GOT3 (cell line): ENCODE measurements at regions not wholly inside any gene's neighbourhood (a gene's known extent, or its start where the extent isn't known, plus 50 kb on each side); places are given as distances from the start of the nearest gene placed in this dataset.
"Not testable (repeated sequence)": the region's sequence is repeated elsewhere in the genome, so short reads cannot be mapped to it uniquely, and the experiment has no call there.

Source experiments
- DNase-seq: peaks from one replicate; lab custom pipeline; 2025; ENCODE audit warnings: mixed read lengths; lab: John Stamatoyannopoulos, UW

DNA sequence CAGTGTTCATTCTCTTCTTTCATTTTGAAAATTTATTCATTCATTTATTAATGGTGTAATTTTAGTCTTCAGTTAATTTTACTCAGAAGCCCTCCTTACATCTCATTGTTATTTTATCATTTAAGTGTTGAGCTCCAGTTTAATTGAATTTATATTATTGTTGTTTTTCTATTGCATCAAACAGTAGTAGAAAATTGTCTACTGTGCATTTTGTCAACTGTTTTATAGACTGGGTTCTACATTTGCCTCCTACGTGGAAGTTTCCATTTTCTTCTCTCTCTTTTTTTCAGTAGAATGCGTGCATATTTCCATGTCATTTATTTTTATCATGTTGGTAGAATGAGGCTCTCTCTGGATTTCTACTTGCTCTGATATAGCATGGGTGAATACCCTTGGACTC lies 487.4 kb downstream of the NR2F2 start:
- DNase-seq = no peak

DNA sequence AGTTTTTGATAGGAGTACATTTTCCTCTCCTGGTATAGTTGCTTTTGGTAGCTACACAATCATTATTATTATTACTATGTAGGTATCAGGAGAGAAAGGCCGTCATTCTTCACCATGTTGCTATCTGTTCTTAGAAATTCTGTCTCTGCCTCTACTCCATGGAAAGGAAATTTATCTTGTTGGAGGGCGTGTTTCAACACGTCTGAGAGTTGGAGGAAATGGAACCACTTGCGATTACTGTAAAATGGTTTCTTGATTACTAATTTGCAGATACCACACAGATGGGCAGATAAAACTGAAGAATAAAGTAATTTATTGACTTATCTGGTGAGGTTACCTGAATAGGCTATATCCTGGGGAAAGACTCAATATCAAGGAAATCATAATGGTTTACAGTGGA lies 488.4 kb downstream of the NR2F2 start:
- no peak for DNase-seq

DNA sequence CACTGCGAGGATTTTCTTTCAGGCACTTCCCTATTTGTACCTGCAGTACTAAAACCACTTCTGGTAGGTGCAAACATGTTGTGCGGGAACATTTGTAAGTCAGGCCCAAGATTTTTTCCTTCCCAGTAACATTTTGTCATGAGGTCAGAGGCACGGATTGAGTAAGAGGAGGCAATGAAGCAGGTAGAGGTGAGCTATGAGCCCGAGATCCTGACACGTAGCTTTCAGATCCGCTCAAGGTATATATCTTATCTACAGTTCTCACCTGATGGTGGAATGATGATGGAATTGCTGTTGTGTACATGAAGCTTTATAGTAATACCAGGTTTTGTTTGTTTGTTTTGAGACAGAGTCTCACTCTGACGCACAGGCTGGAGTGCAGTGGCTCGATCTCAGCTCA lies 497.5 kb downstream of the NR2F2 start:
- DNase-seq = no peak

DNA sequence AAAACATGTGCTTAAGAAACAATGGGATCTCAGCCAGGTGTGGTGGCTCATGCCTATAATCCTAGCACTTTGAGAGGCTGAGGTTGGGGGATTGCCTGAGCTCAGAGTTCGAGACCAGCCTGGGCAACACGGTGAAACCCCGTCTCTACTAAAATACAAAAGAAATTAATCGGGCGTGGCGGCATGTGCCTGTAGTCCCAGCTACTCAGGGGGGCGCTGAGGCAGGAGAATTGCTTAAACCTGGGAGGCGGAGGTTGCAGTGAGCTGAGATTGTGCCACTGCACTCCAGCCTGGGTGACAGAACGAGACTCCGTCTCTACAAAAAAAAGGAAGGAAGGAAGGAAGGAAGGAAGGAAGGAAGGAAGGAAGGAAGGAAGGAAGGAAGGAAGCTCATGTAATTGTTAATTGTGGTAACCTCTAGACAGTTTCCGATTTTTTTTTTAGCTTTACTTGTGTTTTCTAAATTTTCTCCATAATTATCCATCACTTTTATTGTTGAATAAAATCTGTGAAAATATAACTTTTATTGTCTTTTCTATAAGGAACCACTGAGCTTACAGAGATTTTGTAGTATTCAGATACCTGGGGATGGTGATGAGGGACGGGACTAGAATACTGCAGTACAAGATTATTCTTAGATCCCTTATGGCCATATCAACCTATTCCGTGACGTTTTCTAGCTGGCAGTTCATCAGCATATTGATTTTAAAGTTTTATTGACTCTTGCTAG lies 506.9 kb downstream of the NR2F2 start:
- no peak for DNase-seq

DNA sequence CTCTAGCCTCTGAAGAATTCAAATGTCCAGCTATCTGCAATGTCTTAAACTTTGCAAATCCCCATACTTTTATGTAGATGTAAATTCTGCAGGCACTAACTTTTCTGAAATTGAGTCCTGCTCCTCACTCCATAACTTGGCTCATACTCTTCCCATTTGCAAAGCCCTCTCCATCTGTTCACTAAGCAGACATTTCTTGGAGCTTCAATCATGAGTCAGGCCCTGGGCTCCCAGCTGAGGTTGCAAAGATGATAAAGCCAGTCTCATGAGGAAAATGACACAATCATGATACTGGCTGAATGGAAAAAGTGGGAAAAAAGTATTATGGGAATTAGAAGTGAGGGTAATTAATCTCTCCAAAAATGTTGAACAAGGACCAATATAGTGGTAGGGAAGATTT lies 507.6 kb downstream of the NR2F2 start:
- no peak for DNase-seq

DNA sequence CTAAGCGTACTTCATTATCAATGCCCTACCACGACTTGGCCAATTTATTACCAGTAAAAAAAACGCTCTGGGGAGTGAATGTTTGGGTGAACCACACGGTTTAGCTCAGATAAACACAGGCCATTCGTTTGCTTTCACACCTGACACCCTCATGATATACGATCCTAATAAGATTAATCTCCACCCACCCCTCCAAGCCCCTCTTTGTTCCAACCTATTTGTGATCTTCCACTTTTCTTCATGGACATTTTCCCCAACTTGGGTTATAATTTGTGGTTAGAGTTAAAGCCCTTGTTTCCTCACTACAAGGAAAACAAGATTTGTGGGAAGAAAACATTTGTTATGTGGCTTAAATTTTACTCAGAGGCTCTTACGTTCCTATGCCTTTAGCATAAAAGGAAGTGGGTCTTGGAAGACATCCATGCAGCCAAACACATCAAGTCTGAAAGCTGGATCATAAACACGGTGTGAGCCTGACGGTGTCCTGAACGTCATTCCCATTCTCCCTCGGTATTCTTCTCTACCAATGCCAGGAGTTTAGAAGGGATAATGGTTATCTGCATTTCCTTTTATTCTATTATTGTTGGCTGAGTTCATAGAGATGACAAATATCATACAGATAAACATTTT lies 518.9 kb downstream of the NR2F2 start:
- DNase-seq = no peak

DNA sequence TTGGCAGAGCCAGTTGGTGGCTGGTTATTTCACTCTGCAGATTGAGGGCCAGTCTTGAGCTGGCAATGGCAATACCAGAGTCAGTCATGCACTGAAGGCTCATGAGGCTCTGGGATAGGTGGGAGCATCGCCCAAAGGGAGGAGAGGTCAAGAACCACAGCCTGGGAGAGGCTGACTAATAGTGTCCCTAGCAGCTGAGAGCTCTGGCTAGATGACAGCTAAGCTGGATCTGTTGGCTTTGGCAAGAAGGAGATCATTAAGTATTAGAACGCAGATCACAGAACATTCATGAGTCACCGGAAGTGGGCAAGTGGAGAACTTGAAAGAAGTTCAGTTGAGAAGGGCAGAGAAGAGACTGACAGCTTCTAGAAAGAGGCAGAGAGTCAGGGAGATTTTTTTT lies 521.1 kb downstream of the NR2F2 start:
- DNase-seq = no peak

DNA sequence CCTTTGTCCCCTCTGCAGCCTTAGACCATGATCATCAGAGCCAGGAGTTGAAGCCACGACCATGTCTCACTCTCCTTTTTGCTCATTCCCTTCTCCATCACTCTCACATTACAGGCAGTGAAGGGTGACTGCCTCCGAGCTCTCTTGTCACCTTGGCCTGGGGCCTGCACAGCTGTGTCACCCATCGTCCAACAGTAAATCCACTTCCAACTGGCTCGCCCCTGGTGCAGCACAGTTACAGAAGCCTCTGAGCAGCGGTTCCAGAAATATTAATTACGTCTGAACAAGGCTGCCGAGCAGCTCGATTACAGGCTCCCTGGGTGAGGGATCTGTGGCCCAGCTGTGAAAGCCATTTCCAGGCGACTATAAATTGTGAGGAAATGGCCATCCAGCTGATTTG lies 528.2 kb downstream of the NR2F2 start:
- no peak for DNase-seq

DNA sequence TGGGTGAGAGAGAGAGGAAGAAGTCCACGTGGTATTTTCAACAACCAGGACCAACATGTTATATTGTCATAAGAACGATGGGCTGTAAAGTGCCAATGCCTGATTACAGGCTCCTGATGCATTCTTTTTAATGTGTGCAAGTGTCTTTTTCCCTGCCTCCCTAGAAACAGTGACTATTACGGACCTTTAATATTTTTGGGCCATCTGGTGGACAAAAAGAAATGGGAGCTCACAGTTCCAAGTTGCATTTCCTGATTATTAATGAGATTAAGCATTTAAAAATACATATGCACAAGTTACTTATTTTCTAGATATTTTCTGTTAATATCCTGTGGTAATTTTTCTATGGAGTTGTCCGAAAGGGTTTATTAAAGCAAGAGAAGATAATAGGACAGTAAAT lies 530.2 kb downstream of the NR2F2 start:
- DNase-seq = no peak

DNA sequence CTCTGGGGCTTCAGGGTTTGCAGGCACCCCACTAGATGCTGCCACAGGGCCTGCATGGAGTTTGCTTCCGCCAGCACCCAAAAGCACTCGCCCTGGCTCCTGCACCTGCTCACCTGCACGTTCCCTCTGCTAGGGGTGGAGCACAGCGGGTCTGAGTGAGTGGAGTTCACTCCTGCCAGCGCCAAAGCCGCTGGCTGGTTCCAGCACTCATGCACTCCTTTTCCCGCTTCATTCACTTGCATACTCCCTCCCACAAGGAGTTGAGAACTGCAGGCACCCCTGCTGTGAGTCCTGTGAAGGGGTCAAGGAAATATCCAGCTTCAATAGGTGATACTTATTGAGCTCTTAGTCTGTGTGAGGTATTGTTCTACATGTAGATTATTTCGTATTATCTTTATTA lies 537.5 kb downstream of the NR2F2 start:
- no peak for DNase-seq

DNA sequence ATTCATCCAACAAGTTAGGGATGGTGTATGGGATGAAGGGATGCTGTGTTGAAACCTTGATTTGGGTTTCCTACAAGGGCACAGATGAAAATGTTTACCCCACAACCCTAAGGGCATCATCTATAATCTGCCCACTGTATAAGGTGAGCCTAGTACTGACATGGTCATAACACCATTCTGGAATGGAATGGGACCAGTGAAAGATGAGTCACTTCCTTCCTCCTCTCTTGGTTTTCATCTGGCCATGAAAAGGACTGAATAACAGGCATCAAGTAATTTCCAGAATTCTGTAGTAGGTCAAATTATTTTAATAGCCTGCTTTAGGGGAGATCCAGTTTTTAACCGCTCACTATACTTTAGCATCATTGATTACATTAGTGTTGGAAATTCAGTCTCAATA lies 538.6 kb downstream of the NR2F2 start:
- no peak for DNase-seq

DNA sequence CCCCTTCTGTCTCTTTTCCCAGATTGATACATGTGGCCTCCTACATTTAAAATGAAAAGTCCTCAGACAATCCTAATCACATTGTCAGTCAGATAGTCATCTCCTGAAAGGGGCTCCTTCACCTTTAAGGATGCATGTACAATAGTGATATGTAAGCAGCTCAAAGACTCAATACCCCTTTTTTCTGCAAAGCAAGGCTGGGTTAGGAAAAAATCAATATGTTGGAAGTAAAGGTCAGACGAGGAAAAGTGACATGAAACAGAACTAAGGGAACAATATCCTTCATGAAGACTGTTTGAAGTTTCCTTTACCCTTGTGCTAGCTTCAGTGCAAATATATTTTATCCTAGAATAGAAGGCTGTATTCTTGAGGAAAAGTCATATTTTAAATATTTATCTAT lies 539.3 kb downstream of the NR2F2 start:
- DNase-seq = no peak

DNA sequence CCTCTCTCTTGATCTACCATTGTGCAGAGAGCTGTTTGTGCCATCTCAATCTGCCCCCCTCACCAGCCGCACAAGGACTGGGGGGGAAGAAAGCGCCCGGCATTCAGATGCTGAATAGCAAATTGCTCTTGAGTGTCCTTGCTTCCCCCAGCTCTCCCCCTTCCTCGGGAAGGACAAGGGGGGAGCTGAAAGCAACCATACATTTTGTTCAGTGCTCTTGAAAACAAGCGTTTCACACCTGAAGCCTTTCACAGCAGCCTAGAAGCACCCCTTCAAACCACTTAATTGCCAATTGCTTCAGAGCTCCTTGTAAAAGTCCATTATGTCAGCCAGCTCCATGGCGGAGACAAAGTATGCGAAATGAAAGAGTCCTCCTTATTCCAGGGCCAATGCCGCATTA lies 540.1 kb downstream of the NR2F2 start:
- DNase-seq = no peak

DNA sequence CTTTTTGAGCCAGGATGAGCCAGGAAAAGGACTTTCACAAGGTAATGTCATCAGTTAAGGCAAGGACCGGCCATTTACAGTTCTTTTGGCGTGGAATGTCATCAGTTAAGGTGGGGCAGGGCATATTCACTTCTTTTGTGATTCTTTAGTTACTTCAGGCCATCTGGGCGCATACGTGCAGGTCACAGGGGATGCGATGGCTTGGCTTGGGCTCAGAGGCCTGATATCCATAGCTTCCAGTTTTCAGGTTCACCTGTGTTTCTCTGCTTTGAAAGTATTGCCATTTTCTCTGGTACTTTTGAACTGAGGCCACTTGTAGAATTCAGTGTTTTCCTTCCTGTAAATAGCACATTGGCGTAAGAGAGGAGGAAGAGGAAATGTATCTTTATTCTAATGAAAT lies 546.9 kb downstream of the NR2F2 start:
- not testable (repeated sequence) for DNase-seq

DNA sequence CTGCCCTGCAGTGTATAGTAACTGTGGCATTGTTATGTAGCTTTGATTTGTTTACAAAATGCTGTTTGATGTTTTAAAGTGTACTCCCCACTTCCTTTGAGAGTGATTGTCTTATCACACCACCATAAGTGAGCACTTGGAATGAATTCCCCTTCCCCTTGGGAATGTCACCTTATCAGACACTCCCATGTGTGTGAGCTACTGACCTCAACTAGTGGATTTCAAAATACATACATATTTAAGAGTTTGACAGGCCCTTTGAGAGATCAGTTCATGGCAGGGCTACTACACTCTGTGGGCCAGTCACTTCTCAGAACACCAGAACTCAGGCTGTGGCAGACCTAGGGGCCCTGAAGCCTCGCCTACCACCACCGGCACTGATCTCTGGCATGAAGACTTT lies 547.6 kb downstream of the NR2F2 start:
- no peak for DNase-seq

DNA sequence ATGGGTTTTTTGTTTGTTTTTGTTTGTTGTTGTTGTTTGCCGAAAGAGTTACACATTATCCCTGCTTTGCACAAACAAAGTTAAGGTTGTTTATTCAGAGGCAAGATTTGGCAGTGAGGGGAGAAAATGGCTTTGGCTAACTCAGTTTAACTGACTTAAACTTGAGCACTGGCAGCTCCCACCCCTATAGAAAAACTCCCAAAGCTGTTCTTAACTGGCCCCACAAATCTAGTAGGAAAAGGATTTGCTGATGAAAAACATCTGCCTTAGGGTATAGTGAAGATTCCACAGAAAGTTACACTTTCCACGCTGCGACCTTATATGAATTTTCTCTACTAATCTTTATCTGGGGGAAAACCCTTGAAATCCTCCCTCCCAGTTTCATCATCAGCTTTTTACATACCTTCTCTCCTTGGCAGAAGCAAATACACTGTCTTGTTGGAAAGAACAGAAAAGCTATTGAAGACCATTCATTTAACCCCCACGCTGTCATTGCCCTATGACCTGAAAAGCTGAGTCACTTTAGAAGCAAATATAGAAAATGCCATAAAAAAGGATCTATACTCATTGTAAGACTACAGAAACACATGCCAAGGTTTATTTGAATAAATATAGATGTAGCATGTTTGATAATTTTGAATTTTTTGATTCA lies 551.7 kb downstream of the NR2F2 start:
- no peak for DNase-seq

DNA sequence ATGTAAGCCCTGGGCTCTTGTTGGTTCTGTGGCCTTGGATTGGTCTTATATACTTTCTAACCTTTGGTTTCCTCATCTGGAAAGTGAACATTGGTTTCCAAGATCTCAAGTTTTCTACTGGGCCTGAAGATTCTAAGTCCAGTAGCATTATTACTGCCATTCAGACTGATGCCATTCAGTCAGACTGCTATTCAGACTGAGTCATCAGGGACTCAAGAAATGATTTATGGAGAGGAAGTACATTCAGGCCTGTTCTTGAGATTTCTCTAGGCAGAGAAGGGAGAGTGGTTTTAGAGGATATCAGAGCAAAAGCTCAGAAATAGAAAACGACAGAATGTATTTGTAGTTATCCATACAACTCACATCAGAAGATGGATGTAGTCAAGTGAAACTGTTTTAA lies 557.2 kb downstream of the NR2F2 start:
- DNase-seq = no peak

DNA sequence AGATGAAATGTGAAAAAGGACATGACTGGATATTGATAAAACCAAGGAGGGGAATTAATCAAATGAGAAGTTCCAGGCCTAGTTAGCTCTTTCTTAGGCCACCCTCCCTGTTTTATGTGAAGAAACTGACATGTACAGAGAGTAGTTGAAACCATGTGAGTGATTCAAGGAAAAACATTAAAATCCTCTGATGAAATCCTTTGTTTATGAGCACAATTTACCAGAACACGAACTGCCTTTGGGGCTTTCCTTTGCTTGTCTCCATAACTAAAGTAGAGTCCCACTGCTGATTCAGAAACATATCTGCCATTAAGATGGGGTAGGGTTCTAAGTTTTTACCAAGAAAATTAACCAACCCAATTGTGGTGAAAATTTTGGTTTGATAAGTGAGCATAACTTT lies 558.3 kb downstream of the NR2F2 start:
- no peak for DNase-seq

DNA sequence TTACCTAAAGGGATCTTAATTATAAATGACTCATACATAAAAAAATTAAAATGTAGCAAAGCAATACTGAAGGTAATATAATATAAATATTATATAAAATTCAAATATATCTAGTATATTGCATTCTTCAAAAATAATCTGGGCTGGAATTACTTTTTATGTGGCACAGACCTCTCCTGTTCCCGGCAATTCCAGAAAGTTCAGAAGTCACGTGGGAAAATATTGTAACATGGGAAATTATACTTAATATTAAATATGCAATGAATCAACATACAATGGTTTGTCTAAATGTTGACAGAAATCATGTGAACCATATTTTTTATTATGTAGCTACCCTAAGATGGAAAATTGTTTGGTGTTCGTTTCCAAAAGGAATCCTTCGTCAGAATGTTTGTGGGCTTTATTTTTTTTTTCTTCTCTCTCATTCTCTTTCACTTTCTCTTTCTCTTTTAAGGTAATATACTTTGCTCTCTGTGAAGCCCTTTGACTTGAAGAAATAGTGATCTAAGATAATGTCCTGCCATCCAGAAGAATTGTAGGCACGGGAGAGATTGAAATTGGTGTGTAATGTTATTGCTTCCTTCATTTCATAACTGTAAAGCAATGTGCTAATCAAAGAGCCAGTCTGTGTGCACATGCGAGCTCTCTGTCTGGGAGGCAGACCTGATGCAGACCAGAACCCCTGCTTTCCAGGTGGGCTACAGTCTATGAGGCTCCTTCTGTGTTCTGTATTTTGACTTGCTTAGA lies 559.4 kb downstream of the NR2F2 start:
- DNase-seq = no peak

DNA sequence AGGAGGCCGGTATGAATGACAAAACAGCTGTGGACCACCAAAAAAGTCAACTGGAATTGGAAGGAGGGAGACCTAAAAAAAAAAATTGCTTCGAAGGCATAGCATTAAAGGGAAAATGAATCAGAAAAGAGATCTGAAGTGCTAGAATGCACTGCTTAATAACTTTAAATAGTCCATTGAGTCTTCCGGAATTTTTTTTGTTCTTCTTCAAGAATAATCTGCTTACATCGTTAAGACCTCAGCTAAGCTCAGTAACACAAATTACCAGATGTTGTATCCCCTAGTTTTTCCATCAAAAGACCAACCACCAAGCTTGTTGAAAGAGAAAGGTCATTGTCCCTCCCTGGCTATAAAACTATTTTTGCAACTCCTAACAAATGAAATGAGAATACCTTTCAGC lies 560.5 kb downstream of the NR2F2 start:
- no peak for DNase-seq

DNA sequence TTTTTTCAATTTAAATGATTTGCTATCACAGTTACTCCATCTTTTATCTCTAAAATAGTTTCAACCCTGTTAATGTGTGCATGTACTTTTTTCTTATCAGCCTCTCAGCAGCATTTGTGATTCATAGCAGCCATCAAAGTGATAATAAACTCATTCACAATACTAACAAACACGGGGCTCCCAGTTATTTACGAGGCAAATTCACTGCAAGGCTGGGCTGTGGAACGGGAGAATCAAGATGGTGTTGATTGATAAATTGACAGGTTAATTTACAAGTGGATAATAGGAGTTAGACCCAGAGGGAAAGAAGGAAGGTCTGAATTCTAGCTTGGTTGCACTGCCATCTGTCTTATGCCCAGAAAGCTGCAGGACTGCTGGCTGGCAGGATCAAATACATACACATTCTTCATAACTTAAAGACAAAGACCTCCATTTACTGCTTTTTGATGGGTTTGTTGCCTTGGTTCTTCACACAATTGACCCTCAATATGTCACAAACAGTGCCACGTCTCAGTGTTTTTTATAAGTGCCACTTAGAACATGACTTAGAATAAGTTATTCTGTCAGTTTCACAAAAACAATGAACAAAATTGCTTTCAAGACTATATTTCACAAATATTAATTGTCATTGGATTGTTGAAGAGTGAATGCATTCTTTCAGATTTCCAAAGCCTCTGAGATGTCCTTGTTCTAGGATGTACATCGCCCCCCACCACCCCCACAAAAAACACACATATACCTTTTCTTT lies 562.8 kb downstream of the NR2F2 start:
- no peak for DNase-seq

DNA sequence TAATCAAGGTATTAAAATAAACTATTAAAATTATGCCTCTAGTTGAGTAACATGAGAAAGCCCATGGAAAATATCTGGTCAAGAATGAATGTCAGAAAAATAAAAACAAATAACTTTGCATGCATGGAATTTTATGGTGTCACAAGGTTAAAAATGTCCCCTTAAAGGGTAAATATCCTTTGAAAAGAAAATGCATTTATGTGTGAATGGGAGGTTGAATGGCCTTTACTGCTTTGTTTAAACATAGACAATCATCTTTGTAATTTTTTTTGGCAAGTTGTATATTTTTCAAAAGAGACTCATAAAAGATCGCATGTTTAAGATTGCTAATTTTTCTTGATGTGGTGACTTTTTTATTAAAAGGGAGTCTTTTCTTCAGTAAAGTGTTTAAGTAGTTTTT lies 564.2 kb downstream of the NR2F2 start:
- no peak for DNase-seq
